PC-9 (cell line): ENCODE measurements at regions not wholly inside any gene's neighbourhood (a gene's known extent, or its start where the extent isn't known, plus 50 kb on each side); places are given as distances from the start of the nearest gene placed in this dataset.

ENCODE experiments used
- BruUV-seq: library from RNA; stranded (reverse); fragments of 400-500 nt; replicated peaks from 2 replicates; lab custom pipeline; 2021; lab: Mats Ljungman, UMichigan
- CTCF ChIA-PET: fragments of 300-600 bp; sonication (Branson Sonifier 250); formaldehyde crosslinking; loops from one replicate; lab custom pipeline; 2022; ENCODE audit warnings: antibody characterized with exemption; lab: Charles Lee
- POLR2A ChIA-PET: fragments of 300-600 bp; sonication (Branson Sonifier 250); formaldehyde crosslinking; loops from one replicate; lab custom pipeline; 2022; ENCODE audit warnings: antibody characterized with exemption; ENCODE audit not compliant: unreplicated experiment; lab: Charles Lee
- DNase-seq, 2 experiments: peaks; one replicate each; pipeline versions ENCODE4 v3.0.0 to v3.0.0-alpha.2; 2015 to 2022; ENCODE audit warnings: mixed read lengths in 1 of 2
- H2AFZ ChIP-seq: fragments of 200-600 bp; sonication (generic); 2 replicates; pipeline ENCODE4 v1.8.1; 2017; ENCODE audit warnings: antibody characterized with exemption
- H3F3A ChIP-seq: fragments of 200-600 bp; sonication (generic); 2 replicates; pipeline ENCODE4 v1.8.1; 2017; ENCODE audit warnings: antibody characterized with exemption, mild to moderate bottlenecking, low read depth; ENCODE audit not compliant: insufficient read depth
- H3K27ac ChIP-seq: fragments of 200-600 bp; sonication (generic); 2 replicates; pipeline ENCODE4 v1.6.1; 2016; ENCODE audit warnings: mixed run types
- H3K27me3 ChIP-seq: fragments of 200-600 bp; sonication (generic); 2 replicates; pipeline ENCODE4 v1.6.1; 2016; ENCODE audit warnings: low read depth, mixed run types; ENCODE audit not compliant: insufficient read depth
- H3K36me3 ChIP-seq: fragments of 200-600 bp; sonication (generic); 2 replicates; pipeline ENCODE4 v1.6.1; 2016; ENCODE audit warnings: low read depth, mixed run types
- H3K4me1 ChIP-seq: fragments of 200-600 bp; sonication (generic); replicated peaks from 2 replicates; pipeline ENCODE4 v1.6.1; 2016; ENCODE audit warnings: mixed run types; ENCODE audit not compliant: insufficient read depth
- H3K4me2 ChIP-seq: fragments of 200-600 bp; sonication (generic); 2 replicates; pipeline ENCODE4 v1.6.1; 2017; ENCODE audit warnings: mixed run types
- H3K4me3 ChIP-seq: fragments of 200-600 bp; sonication (generic); 2 replicates; pipeline ENCODE4 v1.6.1; 2016; ENCODE audit warnings: mixed run types
- H3K79me2 ChIP-seq: fragments of 200-600 bp; sonication (generic); 2 replicates; pipeline ENCODE4 v1.6.1; 2017; ENCODE audit warnings: low read depth, mixed run types
- H3K9me2 ChIP-seq: fragments of 200-600 bp; sonication (generic); 2 replicates; pipeline ENCODE4 v1.8.1; 2017; ENCODE audit warnings: mild to moderate bottlenecking; ENCODE audit not compliant: insufficient read depth
- H3K9me3 ChIP-seq: fragments of 200-600 bp; sonication (generic); 2 replicates; pipeline ENCODE4 v1.8.1; 2016; ENCODE audit warnings: low read depth; ENCODE audit not compliant: insufficient read depth
- H4K20me1 ChIP-seq: fragments of 200-600 bp; sonication (generic); 2 replicates; pipeline ENCODE4 v1.8.1; 2017; ENCODE audit not compliant: insufficient read depth
- EZH2 ChIP-seq: fragments of 200-600 bp; sonication (generic); IDR thresholded peaks from 2 replicates; pipeline ENCODE4 v1.8.0; 2017; ENCODE audit warnings: antibody characterized with exemption, low read depth
- intact Hi-C: fragments of 100-400 bp; cut with micrococcal nuclease; formaldehyde crosslinking; loops from one replicate; pipeline ENCODE4 v1.10.0; 2022; ENCODE audit not compliant: unreplicated experiment
- TF ChIP-seq, protein P1 (sequence below): fragments of 200-600 bp; sonication (generic); conservative IDR thresholded peaks from 2 replicates; pipeline ENCODE4 v1.6.1; 2017; ENCODE audit warnings: mixed run types, antibody characterized with exemption, mild to moderate bottlenecking, moderate library complexity

DNA sequence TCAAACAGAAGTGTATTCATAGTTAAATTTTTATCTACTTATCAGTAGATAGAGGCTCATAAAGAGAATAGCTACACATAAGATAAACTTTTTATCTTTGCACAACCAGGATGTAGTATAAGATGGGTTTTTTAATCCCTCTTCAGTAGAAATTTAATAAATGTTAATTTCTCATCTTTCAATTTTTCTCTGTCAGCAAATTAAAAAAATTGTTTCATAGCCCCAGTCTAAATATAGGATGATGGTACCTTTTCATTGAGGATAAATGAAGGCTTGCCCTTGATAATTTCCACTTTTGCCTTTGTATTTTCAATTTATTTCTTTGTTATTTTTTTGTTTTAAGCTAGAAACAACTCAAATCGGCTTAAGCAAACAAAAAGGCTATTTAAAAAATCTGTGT lies 251.2 kb upstream of the NOX3 start:
- DNase-seq: no peak
- TF ChIP-seq, protein P1, sequence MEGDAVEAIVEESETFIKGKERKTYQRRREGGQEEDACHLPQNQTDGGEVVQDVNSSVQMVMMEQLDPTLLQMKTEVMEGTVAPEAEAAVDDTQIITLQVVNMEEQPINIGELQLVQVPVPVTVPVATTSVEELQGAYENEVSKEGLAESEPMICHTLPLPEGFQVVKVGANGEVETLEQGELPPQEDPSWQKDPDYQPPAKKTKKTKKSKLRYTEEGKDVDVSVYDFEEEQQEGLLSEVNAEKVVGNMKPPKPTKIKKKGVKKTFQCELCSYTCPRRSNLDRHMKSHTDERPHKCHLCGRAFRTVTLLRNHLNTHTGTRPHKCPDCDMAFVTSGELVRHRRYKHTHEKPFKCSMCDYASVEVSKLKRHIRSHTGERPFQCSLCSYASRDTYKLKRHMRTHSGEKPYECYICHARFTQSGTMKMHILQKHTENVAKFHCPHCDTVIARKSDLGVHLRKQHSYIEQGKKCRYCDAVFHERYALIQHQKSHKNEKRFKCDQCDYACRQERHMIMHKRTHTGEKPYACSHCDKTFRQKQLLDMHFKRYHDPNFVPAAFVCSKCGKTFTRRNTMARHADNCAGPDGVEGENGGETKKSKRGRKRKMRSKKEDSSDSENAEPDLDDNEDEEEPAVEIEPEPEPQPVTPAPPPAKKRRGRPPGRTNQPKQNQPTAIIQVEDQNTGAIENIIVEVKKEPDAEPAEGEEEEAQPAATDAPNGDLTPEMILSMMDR: no peak
- no peak for TF ChIP-seq EZH2
- no peaks in the 10 kb centered on the region for H3F3A ChIP-seq
- intact Hi-C loops: no loop called here
- POLR2A ChIA-PET: no interaction called here
- BruUV-seq: no TSS peak
- no peak overlapping the region for H3K4me2 ChIP-seq
- no peaks in the 10 kb centered on the region for H3K36me3 ChIP-seq
- CTCF ChIA-PET: no interaction called here
- H3K27me3 ChIP-seq: no peaks in the 10 kb centered on the region
- H3K9me3 ChIP-seq: no peaks in the 10 kb centered on the region
- H3K27ac ChIP-seq: no peak overlapping the region
- H3K9me2 ChIP-seq: no peaks in the 10 kb centered on the region
- H4K20me1 ChIP-seq: no peaks in the 10 kb centered on the region
- H2AFZ ChIP-seq: no peak overlapping the region
- no peaks in the 10 kb centered on the region for H3K79me2 ChIP-seq
- no peak overlapping the region for H3K4me3 ChIP-seq
- H3K4me1 ChIP-seq: no peaks in the 10 kb centered on the region

DNA sequence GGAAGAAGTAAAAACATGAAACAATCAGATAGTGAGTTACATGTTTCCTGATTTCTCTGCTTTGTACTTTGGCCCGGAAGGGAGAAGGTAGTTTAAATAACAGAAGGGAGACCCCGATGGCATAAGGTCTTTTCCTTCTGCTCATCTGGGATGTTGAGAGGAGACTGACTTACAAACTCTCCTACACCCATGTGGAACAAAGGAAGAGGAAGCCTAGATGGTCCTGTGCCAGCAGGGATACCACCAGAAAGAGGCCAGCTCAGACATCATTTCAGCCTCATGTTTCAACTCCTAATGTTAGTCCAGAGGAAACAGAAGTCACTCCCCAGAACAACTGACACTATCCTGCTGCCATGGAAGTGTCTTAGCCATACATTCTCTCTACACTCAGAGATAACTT lies 250.7 kb upstream of the NOX3 start:
- H3K79me2 ChIP-seq: no peaks in the 10 kb centered on the region

DNA sequence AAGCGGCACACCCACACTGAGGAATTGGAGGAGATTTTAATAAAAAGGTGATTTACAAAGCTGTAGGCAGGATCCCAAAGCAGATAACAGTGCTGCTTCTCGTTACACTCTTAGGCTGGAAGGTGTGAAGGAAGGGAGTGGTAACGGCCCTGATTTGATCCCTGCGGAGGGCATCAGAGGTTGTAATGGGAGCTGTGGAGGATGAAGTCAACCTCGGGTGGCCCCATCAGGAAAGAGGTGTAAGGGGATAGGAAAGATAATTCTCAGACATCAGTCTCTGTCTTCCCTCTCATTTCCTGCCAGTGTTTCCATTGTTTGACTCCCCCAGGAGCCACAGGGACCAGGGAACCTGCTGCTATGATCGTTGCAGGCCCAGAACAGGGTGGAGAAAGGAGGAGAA lies 245.7 kb upstream of the NOX3 start:
- Histone ChIP-seq H2AFZ (no peak overlapping the region; the same call in 1 of the 2 replicates), H3F3A (no peaks in the 10 kb centered on the region), H3K36me3 (no peaks in the 10 kb centered on the region), H3K9me3 (no peaks in the 10 kb centered on the region), H3K27ac (no peak overlapping the region), H3K4me1 (no peaks in the 10 kb centered on the region), H3K79me2 (no peaks in the 10 kb centered on the region), H4K20me1 (no peaks in the 10 kb centered on the region), H3K4me2 (no peak overlapping the region), H3K27me3 (no peaks in the 10 kb centered on the region), H3K9me2 (no peaks in the 10 kb centered on the region), H3K4me3 (no peak overlapping the region)
- POLR2A ChIA-PET: no interaction called here
- CTCF ChIA-PET: no interaction called here
- no TSS peak for BruUV-seq
- intact Hi-C loops: no loop called here
- DNase-seq: no peak
- no peak for TF ChIP-seq EZH2
- TF ChIP-seq, protein P1: no peak

More for the DNA sequence above, 250.7 kb upstream of the NOX3 start:
- Histone ChIP-seq H4K20me1 (no peaks in the 10 kb centered on the region), H3F3A (no peaks in the 10 kb centered on the region), H3K27me3 (no peaks in the 10 kb centered on the region), H3K27ac (no peak overlapping the region), H3K36me3 (no peaks in the 10 kb centered on the region), H3K4me1 (no peaks in the 10 kb centered on the region), H3K4me2 (no peak overlapping the region), H3K4me3 (no peak overlapping the region), H3K9me3 (no peaks in the 10 kb centered on the region), H2AFZ (no peak overlapping the region), H3K9me2 (no peaks in the 10 kb centered on the region)
- intact Hi-C loops: no loop called here
- BruUV-seq: no TSS peak
- no peak for DNase-seq
- CTCF ChIA-PET: no interaction called here
- POLR2A ChIA-PET: no interaction called here
- no peak for TF ChIP-seq EZH2
- TF ChIP-seq, protein P1: no peak
